Pulmonary artery endothelial cell (primary cell): ENCODE measurements at regions not wholly inside any gene's neighbourhood (a gene's known extent, or its start where the extent isn't known, plus 50 kb on each side); places are given as distances from the start of the nearest gene placed in this dataset.

Experiments
- DNase-seq: peaks from one replicate; pipeline ENCODE4 v3.0.0-alpha.2; 2011; ENCODE audit warnings: low read depth, low spot score

DNA sequence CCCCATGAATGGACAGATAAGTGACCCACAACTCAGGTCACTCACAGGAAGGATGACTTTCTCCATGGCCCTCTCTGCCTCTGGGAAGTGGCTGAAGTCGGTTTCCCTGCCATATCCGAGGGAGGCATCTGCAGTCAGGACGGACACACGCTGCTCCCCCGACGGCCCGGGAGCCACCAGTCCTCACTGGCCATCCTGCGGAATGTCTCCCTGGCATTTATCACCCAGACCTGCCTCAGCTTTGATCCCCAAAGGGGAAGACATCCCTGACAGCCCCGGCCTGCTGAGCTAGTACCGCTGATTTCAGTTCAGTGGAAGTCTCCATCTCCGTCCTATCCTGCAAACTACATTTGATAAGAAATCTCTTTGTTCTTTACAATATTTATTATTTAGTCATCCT lies 339.5 kb upstream of the MKI67 start:
- DNase-seq = no peak

DNA sequence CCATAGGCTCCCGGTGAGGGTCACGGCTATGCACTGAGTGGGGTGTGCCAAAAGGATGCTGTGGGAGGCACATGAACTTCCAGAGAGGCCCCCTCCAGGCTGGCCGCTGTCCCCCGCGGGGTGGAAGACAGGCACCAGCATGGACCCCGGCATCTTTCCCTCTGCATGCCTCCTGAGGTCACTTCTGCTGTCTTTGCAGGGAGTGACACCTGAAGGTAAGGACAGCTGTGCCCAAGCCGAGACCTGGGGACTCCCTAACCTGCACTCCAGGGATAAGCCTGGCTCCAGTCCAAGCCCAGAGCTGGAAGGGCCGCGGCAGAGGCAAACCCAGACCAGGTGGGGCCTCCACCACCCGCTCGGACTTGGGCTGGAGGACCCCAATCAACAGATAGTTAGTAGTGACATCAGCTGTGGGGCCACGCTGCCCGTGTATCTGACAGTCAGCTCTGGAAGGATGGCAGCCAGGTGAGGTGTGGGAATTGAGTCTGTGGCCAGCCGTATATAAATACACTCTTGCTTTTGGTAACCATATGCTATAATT lies 340.7 kb upstream of the MKI67 start:
- no peak for DNase-seq

DNA sequence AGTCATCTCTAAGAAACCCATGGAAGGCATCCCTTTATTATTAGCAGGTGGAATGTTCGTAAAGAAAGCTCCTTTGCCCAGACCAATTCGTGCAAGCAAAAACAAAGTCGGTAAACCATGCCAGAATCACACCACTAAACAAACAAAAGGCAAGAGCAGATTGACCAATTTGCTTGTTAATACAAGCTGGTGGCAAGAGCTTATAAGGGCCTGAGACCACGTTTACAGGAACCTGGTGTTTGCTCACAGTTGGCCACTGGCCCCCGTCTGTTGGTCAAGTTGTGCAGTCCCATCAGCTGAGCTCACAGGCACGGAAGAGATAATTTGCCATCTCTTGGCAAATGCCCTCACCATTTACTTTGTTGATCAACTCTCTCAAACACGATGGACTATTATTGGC lies 342.2 kb upstream of the MKI67 start:
- DNase-seq = no peak

DNA sequence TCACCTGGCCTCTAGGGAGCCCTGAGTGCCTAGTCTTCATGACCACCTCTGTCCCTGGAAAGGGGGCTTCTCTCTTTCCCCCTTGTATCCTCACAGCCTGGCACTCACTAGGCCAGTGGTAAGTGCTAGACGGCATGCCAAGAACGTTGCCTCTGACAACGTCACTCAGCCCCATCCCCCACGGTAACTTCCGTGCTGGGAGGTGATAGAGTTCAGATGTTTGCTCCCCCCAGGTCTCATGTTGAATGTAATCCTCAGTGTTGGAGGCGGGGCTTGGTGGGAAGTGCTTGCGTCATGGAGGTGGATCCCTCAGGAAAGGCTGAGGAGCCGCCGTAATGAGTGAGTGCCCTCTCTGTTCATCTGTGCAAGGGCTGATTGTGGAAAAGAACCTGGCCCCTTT lies 343.3 kb upstream of the MKI67 start:
- no peak for DNase-seq

DNA sequence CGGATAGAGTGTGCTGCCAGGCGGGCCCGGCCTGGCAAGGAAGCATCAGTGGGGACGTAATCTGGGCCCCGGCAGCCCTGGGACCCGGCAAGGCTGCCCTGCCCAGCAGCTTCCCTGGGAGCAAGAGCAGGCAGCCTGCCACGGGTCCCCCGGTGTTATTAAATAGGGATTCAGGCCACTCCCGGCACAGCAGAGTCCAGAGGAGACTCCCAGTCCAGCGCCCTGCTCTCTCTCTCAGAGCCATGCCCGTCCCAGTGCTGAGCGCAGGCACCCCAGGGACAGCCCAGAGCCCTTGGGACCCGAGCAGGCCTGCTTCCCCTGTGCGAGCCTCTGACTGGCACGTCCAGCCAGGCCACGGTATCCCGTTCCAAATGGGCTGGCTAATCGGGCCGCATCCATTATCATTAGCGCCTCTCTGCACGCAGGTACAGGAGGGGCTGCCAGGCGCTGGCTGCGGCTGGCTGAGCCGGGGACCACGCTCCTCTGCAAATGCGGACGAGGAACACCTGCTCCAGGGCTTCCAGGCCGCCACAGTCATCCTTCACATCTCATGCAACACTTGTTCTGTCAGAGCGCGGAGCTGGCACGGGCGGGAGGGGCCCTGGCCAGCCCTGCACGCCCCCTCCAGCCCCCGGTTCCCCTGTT lies 344.2 kb upstream of the MKI67 start:
- no peak for DNase-seq

DNA sequence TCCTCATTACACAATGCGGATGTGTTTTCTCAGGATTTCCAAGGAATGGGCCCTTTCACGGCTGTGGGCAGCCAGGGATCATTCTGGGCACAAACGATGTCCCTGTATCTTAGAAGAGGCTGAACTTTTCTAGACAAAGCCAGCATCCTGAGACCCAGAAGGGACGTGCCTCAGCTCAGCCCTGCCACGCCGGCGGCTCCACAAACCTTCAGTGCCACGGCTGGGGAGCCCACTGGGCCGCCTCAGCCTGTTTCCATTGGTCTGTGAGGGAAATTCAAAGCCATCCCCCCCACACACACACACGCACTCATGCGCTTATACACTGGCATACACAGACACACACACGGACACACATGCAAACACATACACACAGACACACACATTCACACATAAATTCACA lies 344.9 kb upstream of the MKI67 start:
- DNase-seq = no peak

DNA sequence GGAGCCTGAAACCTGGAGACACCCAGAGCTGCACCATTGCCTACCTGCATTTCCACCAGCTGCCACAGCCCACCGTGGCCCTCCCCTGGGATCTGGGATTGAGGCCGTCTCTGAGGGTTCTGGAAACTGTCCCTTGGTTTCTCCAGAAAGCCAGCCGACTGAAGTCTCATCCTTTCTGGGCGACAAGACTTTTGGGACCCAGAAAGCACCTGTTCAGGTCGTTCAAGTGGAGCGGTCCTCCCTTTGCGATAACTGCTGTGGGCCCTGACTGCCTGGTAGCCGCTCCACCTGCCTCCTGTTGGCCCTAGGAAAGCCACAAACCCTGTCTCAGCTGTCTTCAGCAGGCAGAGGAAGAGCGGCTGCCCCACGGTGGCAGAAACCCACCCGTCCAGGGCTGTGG lies 346.0 kb upstream of the MKI67 start:
- no peak for DNase-seq

DNA sequence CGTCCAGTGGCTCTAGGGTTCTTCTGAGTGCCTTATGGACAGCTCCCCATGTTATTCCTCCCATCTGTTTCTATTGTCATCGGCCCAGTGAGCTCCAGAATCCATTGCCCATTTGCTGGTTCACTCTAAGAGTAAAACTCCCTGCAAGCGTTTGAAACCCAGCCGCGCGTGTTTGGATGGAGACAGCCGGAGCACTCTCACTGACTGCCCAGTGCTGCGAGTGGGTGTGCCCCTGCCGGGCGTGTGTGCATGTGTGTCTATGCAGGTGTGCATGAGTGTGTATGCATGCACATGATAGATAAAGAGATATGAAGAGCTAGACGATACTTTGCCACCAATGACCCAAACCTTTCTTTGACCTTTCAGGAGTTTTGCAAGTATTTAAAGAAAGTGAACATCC lies 347.2 kb upstream of the MKI67 start:
- DNase-seq = no peak

DNA sequence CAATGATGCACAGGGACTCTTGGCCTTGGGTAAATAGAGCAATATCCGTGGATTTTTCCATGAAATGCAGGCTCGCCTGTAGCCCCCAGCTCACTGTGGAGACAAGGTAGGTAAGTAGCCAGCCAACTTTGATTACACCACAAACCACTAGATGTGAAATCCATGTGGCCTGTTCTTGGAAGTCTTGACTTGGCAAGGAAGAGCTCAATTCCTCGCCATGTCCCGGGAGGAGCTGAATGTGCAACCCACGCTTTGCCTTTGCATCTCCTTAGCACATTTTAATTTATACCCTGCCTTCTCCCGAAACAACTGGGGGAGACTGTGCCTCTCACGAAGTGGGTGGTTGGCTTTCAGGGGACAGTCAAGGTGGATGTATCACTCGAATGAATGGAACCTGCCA lies 347.7 kb upstream of the MKI67 start:
- DNase-seq = no peak

DNA sequence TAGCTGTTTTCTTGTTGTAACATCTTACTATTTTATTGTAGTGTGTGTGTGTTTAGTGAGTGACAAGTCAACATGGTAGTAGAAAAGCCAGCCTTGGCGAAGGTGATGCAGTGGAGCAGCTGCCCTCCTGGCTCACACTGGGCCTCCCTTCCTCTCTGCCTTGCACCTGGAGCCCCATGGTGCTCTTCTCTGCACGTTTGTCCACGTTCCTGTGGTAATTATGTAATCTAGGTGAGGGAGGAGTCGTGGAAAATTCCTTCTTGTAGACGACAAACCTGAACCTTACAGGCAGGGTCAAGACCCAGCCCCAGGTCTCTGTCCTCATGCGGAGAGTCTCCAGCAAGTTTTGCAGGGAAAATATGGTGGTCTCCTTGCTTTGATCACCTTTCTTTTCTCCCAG lies 348.3 kb upstream of the MKI67 start:
- no peak for DNase-seq

DNA sequence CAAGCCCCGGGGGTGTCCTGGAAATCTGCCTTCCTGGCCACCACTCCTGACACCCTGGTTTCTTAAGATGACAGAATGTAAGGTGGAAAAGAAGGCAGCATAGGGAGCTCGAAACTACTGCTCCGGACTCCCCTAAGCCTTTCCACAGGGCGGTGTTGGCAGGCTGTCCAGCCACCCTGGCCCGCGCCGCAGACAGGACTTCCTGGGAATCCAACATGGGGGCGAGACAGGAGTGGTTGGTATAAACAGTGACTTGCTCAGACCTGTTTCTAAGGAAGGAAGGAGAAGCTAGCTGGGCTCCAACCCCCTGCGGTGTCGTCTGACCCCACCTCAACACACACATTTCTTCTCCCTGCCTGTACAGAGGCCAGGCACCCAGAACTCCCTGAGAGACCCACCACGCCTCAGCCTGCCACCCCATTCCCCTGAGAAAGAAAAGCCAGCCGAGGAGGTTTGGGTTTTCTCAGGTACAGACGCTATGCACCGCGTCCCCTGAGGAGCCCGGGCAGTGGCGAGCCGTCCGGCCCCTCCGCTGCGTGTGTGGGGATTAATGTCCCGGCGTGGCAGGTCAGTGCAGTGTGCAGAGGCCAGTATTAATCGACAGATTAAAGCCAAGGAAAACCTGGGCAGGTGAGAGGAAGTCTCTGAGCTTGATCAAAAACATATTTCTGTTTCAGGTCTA lies 349.6 kb upstream of the MKI67 start:
- no peak for DNase-seq

DNA sequence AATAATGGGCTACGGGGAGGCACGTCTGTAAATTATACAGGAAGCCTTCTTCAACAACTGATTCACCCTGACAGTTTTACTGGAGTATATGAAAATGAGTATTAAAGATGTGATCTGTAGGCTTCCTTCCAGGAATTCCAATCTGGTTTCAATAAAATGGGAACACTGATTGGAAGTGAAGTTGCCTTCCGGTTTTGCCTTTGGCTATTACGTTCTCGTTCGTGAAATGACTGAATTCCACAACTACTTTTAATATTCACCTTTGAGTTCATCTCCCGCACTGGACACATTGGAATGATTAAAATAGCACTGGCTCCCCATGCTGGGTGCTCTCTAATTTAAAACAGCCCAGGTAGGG lies 350.1 kb upstream of the MKI67 start:
- DNase-seq = no peak

DNA sequence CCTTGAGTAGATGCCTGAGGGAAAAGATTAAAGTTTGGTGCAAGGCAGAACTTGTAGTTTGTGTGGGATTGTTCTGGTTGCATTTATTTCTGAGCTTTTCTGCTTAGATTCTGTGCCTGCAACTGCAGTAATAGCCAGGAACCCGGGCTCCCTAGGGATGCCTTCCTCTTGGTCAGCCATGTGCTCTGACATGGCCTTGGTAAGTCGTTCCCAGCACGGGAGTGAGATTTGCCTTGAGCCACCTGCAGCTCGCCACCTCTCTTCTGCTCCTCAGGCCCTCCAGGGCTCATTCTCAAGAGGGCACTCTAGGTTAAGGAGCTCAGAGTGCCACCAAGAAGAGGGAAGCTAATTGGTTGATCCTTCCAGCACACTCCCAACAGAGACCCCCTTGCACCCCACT lies 350.6 kb upstream of the MKI67 start:
- DNase-seq = no peak

DNA sequence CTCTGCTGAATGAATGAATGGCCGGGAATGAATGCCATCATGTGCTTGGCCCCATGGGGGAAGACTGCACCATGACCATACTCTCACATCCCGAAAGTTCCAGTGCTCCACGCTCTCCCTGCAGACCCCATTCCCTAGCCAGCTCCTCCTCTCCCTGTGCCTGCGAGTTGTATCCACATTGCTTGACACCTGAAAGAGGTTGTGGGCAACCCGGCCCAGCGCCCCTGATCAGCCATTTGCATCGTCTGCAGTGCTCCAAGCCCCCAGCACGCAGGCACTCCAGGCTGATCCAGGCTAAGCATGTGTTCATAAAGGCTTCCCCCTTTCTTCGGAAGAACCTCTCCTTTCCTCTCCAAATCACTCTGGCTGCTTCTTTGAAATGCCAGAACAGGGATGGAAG lies 354.4 kb upstream of the MKI67 start:
- no peak for DNase-seq

DNA sequence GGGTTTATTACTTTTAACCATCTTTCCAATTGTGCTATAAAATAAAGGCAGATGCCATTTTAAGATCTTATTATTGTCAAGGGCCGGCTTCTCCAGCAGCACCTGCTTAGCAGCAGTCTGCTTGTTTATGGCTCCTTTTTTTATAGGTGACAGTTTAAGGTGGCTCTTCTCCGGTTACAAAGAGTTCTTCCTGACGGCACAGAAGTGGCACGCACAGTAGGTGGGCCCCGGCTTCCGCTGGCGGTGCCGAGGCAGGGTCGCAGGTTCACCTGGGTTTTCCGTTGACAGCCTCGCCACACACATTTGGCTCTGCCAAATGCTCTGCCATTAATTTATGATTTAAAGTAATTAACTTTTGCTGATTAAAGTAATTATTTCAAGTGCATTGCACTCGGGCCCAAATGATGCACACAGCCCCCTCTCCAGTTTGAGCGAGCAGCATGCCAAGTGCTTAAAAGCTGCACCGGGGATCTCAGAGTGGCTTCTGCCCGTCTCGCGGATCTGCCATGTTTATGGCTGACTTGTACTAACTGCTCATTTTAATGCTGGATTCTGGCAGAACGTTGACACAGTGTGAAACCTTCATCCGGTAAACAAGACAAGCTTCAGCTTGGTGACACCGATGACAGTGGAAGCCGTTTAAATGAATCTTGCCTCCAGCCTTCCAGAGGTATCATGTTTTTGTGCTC lies 355.1 kb upstream of the MKI67 start:
- no peak for DNase-seq

DNA sequence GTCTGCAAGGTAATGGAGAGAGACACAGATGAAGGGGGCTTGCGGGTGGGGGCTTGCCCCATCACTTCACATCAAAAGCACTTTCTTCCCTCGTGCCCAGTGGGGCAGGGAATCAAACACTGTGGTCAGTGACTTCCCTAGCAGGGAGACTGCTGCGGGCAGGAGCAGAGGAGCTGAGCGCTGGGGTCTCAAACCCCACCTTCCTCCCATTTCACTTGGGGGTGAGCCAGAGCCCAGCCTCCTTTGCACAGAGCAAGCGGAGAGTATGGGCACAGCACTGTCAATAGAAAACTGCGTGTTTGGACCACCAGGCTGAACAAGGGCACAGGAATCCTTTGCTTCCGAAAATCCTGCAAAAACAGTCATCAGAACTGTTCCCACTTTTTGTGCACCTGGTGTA lies 355.8 kb upstream of the MKI67 start:
- DNase-seq = no peak

DNA sequence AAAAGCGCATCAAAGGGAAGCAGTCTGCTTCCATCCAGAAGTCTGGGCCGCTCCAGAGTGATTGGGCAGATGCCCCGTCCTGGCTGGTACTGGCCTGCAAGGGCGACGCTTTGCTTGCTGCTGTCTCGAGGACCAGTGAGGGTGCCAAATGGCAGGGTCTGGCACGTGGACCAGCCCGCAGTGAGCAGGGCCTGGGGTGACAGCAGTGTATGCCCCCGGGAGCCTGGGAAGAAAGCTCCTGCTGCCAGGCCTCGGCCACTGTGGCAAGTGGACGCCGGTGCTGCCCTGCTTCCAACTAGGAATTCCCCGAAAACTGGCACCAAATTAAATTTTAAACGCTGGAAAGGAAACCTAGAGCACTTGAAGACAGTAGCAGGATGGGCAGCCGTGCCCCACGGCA lies 357.0 kb upstream of the MKI67 start:
- no peak for DNase-seq

DNA sequence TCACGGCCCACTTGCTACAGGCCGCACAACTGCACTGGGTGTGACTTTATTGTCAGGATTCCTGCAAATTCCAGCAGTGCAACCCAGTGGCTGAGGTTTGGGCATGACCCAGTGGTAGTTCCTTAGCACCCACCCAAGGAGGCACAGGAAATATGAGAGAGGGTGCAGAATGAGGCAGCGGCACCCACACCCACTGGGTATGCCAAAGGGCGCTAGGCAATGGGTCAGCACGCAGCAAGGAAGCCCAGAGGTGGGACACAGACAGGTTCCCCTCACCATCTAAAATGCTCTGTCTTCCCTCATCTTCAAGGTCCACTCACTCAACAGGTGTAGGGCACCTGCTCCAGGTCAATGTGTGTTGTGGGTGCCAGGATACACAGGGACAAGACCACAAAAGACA lies 357.8 kb upstream of the MKI67 start:
- DNase-seq = no peak

DNA sequence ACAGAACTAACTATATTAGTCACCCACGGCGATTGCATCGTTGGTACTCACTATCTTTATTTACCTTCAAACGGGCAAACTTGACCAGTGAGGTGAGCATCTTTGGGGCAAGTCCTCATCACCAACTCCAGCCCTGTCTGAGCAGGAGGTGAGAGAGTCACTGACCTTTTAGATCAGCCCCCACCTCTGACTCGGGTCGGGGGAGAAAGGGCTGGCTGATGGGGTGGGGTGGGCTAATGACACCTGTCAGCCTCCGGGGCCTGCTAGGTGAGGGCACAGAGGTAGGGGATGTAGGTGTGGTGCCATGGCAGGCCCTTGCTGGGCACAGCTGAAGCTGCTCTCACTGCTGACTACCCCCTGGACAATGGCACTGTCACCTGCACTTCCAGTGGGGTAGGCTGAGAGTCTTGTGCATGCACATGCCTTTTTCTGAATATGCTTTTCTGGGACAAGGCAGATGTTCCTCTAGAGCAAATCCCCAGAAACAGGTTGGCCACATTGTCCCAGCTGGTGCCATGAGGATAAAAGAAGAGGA lies 359.5 kb upstream of the MKI67 start:
- DNase-seq = no peak

DNA sequence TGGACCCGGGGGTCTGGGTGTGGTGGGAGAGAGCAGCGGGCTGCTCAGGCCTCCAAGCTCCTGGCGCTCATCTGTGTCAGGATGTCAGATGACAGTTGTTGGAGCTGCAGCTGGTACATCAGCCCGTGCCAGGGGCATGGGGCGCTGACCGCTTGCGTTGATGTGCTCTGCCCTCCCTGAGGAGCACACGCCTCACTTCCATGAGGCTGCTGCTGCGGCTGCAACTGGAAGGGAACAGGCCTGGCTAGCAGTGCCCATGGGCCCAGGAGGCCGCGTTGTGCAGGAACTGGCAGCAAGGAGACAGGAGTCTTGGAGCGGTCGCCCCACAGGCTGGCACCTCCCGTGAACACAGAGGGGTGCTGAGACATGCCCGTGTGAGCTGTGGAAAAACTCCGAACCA lies 361.3 kb upstream of the MKI67 start:
- no peak for DNase-seq

DNA sequence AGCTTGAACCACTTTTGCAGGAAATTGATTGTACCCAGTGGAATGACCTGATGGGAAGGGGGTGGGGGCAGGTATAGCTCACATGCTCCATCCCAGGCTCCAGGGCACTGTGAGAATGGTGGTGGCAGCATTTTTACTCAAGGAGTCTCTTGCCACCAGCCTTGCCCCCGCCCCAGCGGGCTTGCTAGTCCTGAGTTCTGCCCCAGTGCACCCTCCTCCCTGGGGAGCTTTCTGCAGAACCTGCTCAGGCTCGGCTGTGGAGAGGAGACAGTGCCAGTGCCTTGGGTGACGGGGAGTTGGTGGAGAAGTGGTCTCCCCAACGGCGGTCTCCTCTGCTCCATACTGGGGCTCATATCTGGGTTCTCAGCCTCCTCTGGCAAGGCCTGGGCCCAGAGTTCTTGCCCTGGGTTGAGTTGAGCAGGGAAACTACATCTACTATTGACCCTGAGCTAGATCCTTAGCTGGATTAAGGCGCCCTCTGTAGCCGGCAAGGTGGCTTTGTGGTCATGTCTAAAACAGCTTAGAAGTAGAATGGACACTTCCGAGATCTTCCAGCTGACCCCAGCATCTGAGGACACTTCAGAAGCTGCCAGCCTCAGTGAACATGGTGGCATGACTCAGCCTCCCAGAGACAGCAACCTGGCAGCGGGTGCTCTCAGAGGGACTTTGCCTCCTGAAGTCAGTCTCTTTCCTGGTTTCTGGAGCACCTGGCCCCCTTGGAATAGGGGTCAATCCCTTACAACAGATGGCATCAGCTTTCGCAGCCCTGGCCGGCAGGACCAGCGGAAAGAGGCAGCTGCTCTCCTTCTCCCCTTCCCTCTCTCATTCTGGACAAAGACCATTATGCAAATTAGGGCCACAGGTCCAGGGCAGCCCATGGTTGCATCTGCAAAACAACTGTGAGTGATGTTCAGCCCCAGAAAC lies 363.4 kb upstream of the MKI67 start:
- DNase-seq = no peak

DNA sequence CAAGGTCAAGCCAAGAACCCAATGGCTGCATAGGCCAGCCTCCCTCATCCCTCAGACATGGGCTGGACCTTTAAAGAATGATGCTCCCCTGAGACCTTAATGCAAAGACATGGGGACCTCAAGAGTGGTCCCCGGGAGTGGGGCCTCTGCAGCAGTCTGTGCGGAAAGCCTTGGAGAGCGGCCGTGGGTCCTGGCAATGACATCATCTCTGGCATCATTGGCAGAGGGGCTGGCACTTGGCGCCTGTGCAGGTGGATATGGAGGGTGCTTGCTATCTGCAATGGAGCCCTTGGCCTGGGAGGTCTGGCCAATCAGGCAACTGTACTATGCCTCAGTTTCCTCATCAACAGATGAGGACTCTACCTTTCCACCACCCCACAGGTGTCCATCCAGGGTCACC lies 365.5 kb upstream of the MKI67 start:
- DNase-seq = no peak
